Tongue (tissue), 1 donor: ENCODE measurements at regions not wholly inside any gene's neighbourhood (a gene's known extent, or its start where the extent isn't known, plus 50 kb on each side); places are given as distances from the start of the nearest gene placed in this dataset.
A peak's percentile ranks its signal among the peaks of the same experiment; 100 is the strongest.

Source experiments
- DNase-seq: peaks from one replicate; pipeline ENCODE4 v3.0.0-alpha.2; 2015

- no peak for DNase-seq
These were observed 71.9 kb upstream of the GALNT5 start for GRCh38 chr2:157185476-157186227.

GRCh38 chr2:157190151-157190550 is 67.4 kb upstream of the GALNT5 start:
- no peak for DNase-seq

- DNase-seq, result no peak
These were observed 66.3 kb upstream of the GALNT5 start for GRCh38 chr2:157191186-157191585.

GRCh38 chr2:157192445-157193423 is 64.8 kb upstream of the GALNT5 start:
- DNase-seq, result no peak

GRCh38 chr2:157193461-157193860 is 64.0 kb upstream of the GALNT5 start:
- no peak for DNase-seq

GRCh38 chr2:157194097-157194688 is 63.3 kb upstream of the GALNT5 start:
- DNase-seq, result peak; percentile 74

GRCh38 chr2:157194844-157195243 is 62.7 kb upstream of the GALNT5 start:
- DNase-seq, result no peak

GRCh38 chr2:157196956-157197355 is 60.5 kb upstream of the GALNT5 start:
- DNase-seq, result no peak

- DNase-seq, result no peak
These were observed 59.7 kb upstream of the GALNT5 start for GRCh38 chr2:157197848-157198247.

- no peak for DNase-seq
These were observed 53.9 kb upstream of the GALNT5 start for GRCh38 chr2:157203651-157204050.

GRCh38 chr2:157204401-157204800 is 53.1 kb upstream of the GALNT5 start:
- DNase-seq, result no peak

- no peak for DNase-seq
These were observed 50.6 kb upstream of the GALNT5 start for GRCh38 chr2:157206916-157207315.
